ENCODE measurements at regions not wholly inside any gene's neighbourhood (a gene's known extent, or its start where the extent isn't known, plus 50 kb on each side); places are given as distances from the start of the nearest gene placed in this dataset.

DNA sequence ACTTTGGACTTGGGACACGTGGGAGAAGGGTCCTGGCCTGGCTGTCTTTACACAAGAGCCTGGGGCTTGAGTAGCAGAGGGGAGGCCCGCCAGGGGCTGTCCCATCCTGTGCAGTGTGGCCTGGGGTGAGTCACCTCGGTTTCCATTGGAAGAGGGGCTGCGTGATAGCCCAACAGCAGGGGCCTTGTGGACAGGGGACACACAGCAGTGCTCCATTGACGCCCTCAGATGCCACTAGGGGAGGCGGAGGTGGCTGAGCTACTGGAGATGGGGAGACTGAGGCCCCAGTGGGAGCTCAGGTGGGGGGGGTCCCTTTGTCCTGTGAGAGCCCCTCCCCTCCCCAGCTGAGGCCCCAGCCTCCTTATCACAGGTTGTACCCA, 50.0 kb upstream of the RNU6ATAC start:
- Mint-ChIP-seq H3K4me1 (no peaks in the 10 kb centered on the region), H3K4me3 (no peak overlapping the region), H3K9me3 (no peaks in the 10 kb centered on the region), H3K27ac (no peak overlapping the region), H3K36me3 (no peaks in the 10 kb centered on the region), H3K27me3 (no peaks in the 10 kb centered on the region)

GRCh38 chr9:134214766-134215419, 50.5 kb upstream of the RNU6ATAC start:
- Mint-ChIP-seq H3K36me3 (no peaks in the 10 kb centered on the region), H3K9me3 (no peaks in the 10 kb centered on the region), H3K4me1 (no peaks in the 10 kb centered on the region), H3K27me3 (no peaks in the 10 kb centered on the region), H3K27ac (no peak overlapping the region), H3K4me3 (no peak overlapping the region)

- Mint-ChIP-seq H3K4me3 (no peak overlapping the region), H3K4me1 (no peaks in the 10 kb centered on the region), H3K9me3 (no peaks in the 10 kb centered on the region), H3K27ac (no peak overlapping the region), H3K36me3 (no peaks in the 10 kb centered on the region), H3K27me3 (no peaks in the 10 kb centered on the region)
Measured at GRCh38 chr9:134215420-134215698, 51.0 kb upstream of the RNU6ATAC start.

DNA sequence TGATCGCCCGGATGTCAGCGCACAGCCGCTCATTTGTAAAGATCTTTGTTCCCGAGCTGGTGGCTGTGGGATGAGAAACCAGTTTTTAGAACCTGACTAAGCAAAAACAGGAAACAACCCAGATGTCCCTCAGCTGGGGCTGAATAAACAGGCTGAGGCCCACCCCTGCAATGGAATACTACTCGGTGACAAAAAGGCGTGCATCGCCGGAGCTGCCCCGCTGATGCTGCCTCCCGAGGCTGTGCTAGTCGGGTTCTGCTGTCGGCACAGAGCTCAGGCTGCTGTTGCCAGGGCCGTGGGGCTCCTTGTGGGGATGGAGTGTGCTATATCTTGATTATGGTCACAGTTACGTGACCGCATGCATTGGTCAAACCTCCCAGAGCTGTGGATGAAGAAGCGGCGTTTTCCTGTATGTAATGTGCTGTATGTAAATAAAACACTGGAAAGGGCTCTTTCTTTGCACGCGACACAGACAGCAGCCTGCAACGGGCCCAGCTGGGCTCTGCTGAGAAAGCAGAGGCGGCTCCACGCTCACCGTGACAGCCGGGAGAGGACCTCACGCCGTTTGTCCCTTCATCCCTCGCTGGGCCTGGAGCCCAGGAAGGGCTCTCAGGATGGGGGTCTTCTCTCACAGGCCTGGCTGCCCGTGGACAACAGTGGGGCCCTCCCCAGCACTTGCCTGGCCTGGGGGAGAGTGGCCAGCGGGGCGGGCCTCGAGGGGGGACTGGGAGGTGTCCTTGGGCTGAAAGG, 51.5 kb upstream of the RNU6ATAC start:
- H3K4me1 Mint-ChIP-seq = no peaks in the 10 kb centered on the region
- H3K4me3 Mint-ChIP-seq = no peak overlapping the region
- no peaks in the 10 kb centered on the region for H3K27me3 Mint-ChIP-seq
- no peak overlapping the region for H3K27ac Mint-ChIP-seq
- no peaks in the 10 kb centered on the region for H3K36me3 Mint-ChIP-seq
- H3K9me3 Mint-ChIP-seq = no peaks in the 10 kb centered on the region

DNA sequence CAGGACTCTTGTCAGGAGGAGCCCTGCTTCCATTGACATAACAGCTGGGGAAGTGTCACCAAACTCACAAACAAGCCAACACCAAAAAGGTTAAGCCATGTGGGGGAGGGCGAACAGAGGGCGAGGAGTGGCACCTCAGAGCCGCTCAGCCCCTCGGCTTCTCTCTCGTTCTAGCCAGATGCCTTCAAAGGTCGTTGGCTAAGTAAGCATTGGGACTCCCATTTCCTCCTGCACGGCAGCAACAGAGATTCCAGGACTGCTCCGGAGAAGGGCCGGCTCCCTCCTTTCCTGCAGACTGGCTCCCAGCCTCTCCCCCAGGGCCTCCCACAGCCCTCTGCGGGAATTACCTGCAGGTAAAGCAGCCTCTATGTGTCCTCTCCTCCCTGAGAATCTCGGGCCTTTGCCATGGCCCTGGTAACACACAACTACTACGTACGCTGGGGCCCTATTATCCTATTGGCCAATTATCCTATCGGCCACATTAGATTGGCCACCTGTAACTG, 52.1 kb upstream of the RNU6ATAC start:
- Mint-ChIP-seq H3K27ac (no peak overlapping the region), H3K27me3 (no peaks in the 10 kb centered on the region), H3K4me3 (no peak overlapping the region), H3K36me3 (no peaks in the 10 kb centered on the region), H3K9me3 (no peaks in the 10 kb centered on the region), H3K4me1 (no peaks in the 10 kb centered on the region)

DNA sequence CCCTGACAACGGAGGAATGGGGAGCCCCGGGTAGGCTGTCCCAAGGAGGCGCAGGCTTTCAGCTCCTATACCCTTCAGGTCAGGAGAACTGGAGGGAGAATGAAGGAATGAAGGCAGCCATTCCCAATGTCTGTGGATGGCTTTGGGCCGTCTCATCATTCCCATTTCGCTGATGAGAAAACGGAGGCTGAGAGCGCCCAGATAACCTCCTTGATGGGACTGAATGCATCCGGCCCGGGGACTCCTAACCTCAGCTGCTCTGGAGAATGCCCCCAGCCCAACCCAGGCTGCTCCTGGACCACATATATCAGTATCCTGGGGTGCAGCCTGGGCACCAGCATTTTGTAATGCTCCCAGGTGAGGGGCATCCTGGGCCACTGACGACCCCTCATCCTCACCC, 52.6 kb upstream of the RNU6ATAC start:
- no peak overlapping the region for H3K27ac Mint-ChIP-seq
- no peaks in the 10 kb centered on the region for H3K36me3 Mint-ChIP-seq
- no peaks in the 10 kb centered on the region for H3K27me3 Mint-ChIP-seq
- H3K4me1 Mint-ChIP-seq = no peaks in the 10 kb centered on the region
- no peaks in the 10 kb centered on the region for H3K9me3 Mint-ChIP-seq
- H3K4me3 Mint-ChIP-seq = no peak overlapping the region

DNA sequence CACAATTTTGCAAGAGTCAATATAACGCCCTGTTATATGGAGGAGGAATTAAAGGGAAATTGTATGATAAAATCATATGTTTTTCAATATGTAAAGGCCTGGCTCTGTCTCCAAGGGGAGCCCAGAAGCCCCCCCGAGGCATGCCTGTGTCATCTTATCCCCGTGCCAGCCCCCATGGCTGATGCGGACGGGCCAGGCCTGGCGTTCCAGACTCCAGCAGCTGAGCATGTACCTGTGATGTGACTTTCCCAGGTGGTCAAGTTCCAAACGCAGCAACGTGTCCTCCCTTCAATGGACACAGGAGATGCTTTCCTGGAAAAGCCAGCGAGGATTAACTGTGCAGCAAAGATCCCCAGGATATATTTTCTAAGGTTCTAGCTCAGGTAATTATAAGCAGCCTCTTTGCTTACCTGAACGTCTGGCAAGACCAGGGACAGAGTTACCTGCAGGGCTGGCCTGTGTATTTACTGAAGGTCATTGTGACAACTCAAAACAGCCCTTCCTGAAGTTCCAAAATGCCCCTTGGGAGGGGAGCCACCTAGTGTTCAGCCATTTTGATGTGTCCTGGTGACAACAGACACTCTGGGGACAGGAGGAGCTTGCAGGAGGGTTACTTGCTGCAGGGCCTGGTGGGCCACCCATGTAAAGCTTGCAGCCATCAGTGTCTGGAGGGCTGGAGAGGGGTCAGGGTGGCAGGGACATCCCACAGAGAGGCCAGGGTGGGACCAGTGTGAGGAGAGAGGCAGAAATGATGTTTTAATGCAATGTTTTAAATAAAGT, 53.3 kb upstream of the RNU6ATAC start:
- no peaks in the 10 kb centered on the region for H3K27me3 Mint-ChIP-seq
- H3K27ac Mint-ChIP-seq = no peak overlapping the region
- H3K9me3 Mint-ChIP-seq = no peaks in the 10 kb centered on the region
- H3K36me3 Mint-ChIP-seq = no peaks in the 10 kb centered on the region
- H3K4me1 Mint-ChIP-seq = no peaks in the 10 kb centered on the region
- H3K4me3 Mint-ChIP-seq = no peak overlapping the region

GRCh38 chr9:134218230-134218629, 53.9 kb upstream of the RNU6ATAC start:
- no peaks in the 10 kb centered on the region for H3K27me3 Mint-ChIP-seq
- H3K36me3 Mint-ChIP-seq = no peaks in the 10 kb centered on the region
- no peaks in the 10 kb centered on the region for H3K4me1 Mint-ChIP-seq
- no peaks in the 10 kb centered on the region for H3K9me3 Mint-ChIP-seq
- H3K27ac Mint-ChIP-seq = no peak overlapping the region
- H3K4me3 Mint-ChIP-seq = no peak overlapping the region

GRCh38 chr9:134219646-134220060, 55.3 kb upstream of the RNU6ATAC start:
- no peaks in the 10 kb centered on the region for H3K27me3 Mint-ChIP-seq
- H3K27ac Mint-ChIP-seq = no peak overlapping the region
- H3K36me3 Mint-ChIP-seq = no peaks in the 10 kb centered on the region
- no peaks in the 10 kb centered on the region for H3K9me3 Mint-ChIP-seq
- no peak overlapping the region for H3K4me3 Mint-ChIP-seq
- H3K4me1 Mint-ChIP-seq = no peaks in the 10 kb centered on the region

DNA sequence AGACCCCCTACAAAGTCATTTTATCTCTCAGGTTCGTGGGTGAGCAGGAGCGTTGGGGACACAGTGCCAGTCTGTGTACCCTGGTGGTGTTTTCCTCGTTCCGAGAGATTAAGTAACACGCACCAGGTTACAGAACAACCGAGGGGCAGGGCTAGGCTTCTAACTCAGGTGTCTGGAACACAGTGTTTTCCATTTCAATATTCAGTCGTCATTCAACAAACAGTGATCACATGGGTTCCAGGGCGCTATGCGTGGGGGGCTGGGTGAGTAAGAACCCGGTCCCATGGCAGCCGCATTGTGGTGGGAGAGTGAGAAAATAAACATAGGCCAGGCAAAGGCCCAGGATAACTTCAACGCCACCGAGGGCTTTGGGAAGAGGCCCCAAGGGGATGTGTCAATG, 55.9 kb upstream of the RNU6ATAC start:
- Mint-ChIP-seq H3K9me3 (no peaks in the 10 kb centered on the region), H3K27me3 (no peaks in the 10 kb centered on the region), H3K27ac (no peak overlapping the region), H3K36me3 (no peaks in the 10 kb centered on the region), H3K4me3 (no peak overlapping the region), H3K4me1 (no peaks in the 10 kb centered on the region)

DNA sequence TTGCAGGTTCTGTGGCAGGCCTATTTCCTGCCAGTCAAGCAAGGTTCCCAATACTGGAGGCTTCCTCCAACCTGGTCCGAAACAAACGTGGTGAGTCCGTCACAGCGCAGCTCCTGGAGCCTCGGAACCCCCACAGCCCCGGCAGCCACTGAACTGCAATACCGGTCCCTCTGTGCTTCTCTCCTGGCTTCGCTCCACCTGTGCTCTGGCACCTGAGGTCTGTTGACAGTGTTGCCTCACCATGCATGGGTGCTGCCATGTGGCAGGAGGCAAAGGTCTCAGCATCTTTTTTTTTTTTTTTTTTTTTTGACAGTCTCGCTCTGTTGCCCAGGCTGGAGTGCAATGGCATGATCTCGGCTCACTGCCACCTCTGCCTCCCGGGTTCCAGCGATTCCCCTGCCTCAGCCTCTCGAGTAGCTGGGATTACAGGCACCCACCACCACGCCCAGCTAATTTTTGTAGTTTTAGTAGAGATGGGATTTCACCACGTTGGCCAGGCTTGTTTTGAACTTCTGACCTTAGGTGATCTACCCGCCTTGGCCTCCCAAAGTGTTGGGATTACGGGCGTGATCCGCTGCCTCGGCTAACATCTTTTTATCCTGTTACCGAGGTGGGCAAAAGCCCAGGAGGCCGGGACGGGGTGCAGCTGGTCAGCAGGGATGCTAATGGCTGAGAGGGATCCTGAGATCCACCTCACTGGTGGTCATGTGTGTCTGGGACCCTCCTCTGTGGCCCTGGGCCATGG, 57.1 kb upstream of the RNU6ATAC start:
- no peaks in the 10 kb centered on the region for H3K27me3 Mint-ChIP-seq
- no peaks in the 10 kb centered on the region for H3K4me1 Mint-ChIP-seq
- H3K27ac Mint-ChIP-seq = no peak overlapping the region
- no peaks in the 10 kb centered on the region for H3K9me3 Mint-ChIP-seq
- no peaks in the 10 kb centered on the region for H3K36me3 Mint-ChIP-seq
- no peak overlapping the region for H3K4me3 Mint-ChIP-seq

- Mint-ChIP-seq H3K4me3 (no peak overlapping the region), H3K9me3 (no peaks in the 10 kb centered on the region), H3K27me3 (no peaks in the 10 kb centered on the region), H3K36me3 (no peaks in the 10 kb centered on the region), H3K4me1 (no peaks in the 10 kb centered on the region), H3K27ac (no peak overlapping the region)
Measured at GRCh38 chr9:134222018-134222573, 57.7 kb upstream of the RNU6ATAC start.

DNA sequence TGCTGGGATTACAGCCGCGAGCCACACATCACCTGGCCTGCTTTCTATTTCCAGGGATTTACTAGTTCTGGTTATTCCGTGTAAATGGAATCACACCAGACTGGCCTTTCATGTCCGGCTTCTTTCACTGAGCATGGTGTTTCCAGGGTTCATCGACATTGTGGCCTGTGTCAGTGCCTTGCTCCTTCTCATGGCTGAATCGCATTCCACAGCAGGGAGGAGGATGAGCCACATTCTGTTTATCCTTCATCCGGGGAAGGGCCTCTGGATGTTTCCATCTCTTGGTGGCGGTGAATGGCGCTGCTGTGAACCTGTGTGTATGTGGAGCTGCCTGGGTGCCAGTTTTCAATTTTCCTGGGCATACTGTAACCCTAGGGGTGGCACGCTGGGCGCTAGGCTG, 58.7 kb upstream of the RNU6ATAC start:
- H3K4me1 Mint-ChIP-seq = no peaks in the 10 kb centered on the region
- H3K27ac Mint-ChIP-seq = no peak overlapping the region
- H3K36me3 Mint-ChIP-seq = no peaks in the 10 kb centered on the region
- H3K9me3 Mint-ChIP-seq = no peaks in the 10 kb centered on the region
- no peak overlapping the region for H3K4me3 Mint-ChIP-seq
- H3K27me3 Mint-ChIP-seq = no peaks in the 10 kb centered on the region

DNA sequence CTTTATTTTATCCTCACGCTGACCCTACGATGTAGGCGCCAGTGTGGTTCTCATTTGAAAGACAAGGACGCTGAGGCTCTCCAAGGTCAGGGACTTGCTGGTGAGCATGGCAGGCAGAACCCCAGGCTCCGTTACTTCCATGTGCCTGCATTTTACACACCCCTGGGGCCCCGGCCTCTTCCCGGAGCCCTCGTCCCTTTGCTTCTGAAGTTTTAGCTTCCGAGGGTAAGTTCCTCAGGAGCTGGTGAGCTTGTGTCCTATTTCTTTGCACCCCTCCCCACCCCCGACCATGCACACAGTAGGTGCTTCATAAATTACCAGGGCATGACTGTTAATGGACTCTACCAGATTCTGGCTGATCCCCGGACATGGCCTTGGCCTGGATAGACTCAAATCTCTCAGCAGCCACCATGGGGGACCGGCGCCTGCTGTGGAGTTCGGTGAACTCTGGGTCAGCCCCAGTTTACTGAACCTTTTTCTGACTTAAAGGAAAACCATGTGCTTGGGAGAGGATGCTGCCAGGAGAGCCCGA, 59.3 kb upstream of the RNU6ATAC start:
- H3K27me3 Mint-ChIP-seq = no peaks in the 10 kb centered on the region
- H3K36me3 Mint-ChIP-seq = no peaks in the 10 kb centered on the region

DNA sequence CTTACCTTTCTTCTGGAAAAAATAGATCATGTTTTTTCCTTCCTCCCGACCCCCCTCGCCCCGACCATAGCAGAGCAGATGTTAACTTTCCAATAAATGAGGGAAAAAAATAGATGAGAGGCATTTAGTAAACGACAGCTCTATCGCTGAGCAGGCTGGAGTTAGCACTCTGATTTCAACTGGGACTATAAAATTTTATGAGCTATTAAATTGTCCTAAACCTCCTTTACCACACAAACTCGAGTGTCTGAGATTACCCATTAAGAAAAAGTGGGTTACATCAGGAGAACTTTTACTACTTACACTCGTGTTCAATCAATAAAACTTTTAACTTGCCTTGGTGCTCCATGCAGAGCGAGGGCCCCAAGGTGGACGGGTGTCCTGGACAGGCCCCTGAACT, 59.8 kb upstream of the RNU6ATAC start:
- Mint-ChIP-seq H3K27me3 (no peaks in the 10 kb centered on the region), H3K9me3 (no peaks in the 10 kb centered on the region), H3K27ac (no peak overlapping the region), H3K36me3 (no peaks in the 10 kb centered on the region), H3K4me1 (no peaks in the 10 kb centered on the region), H3K4me3 (no peak overlapping the region)

More for the DNA sequence above, 59.3 kb upstream of the RNU6ATAC start:
- H3K4me1 Mint-ChIP-seq = no peaks in the 10 kb centered on the region
- no peak overlapping the region for H3K27ac Mint-ChIP-seq
- H3K4me3 Mint-ChIP-seq = no peak overlapping the region
- H3K9me3 Mint-ChIP-seq = no peaks in the 10 kb centered on the region
